ENCODE measurements at regions not wholly inside any gene's neighbourhood (a gene's known extent, or its start where the extent isn't known, plus 50 kb on each side); places are given as distances from the start of the nearest gene placed in this dataset.

DNA sequence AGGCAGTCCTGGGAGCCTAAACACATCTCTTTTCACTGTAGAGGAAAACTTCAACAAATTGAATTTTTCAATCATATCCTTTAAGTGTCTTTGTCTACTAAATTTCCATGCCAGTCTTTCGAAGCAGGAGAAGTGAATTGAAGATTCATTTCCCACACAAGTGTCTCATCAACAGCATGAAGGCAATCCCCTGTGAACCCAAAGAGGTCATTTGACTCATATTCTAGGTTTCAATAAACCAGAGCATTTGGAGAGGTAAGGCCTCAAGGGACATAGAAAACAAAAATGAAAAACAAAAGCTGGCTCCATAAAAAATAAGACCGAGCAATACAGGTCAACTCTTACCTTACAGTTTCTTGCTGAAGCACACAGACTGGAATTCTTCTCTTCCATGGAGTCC lies 94.1 kb upstream of the ATP1B1 start:
- H3K36me3 ChIP-seq = no peaks in the 10 kb centered on the region
- H3K4me3 ChIP-seq = no peak overlapping the region
- no peaks in the 10 kb centered on the region for H3K9me3 ChIP-seq
- no peaks in the 10 kb centered on the region for H3K4me1 ChIP-seq
- H3K27ac ChIP-seq = no peak overlapping the region
- no peak for DNase-seq
- TF ChIP-seq EP300 (IDR thresholded peaks at IDR 0.05; ENCODE audit: low read depth) = no peak
- TF ChIP-seq, protein P1, sequence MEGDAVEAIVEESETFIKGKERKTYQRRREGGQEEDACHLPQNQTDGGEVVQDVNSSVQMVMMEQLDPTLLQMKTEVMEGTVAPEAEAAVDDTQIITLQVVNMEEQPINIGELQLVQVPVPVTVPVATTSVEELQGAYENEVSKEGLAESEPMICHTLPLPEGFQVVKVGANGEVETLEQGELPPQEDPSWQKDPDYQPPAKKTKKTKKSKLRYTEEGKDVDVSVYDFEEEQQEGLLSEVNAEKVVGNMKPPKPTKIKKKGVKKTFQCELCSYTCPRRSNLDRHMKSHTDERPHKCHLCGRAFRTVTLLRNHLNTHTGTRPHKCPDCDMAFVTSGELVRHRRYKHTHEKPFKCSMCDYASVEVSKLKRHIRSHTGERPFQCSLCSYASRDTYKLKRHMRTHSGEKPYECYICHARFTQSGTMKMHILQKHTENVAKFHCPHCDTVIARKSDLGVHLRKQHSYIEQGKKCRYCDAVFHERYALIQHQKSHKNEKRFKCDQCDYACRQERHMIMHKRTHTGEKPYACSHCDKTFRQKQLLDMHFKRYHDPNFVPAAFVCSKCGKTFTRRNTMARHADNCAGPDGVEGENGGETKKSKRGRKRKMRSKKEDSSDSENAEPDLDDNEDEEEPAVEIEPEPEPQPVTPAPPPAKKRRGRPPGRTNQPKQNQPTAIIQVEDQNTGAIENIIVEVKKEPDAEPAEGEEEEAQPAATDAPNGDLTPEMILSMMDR (IDR thresholded peaks at IDR 0.05) = no peak
- no peak for TF ChIP-seq POLR2A (IDR thresholded peaks at IDR 0.05)
- no peak for TF ChIP-seq POLR2AphosphoS5 (IDR thresholded peaks at IDR 0.05)
- WGBS, 2 donors (ENCODE audit: low coverage in 1 of 2) = 84 to 90% methylated on average over 2 of the region's 2 CpGs
- intact Hi-C loops (cut with DNase I; ENCODE audit: low total_unique reads) = no loop called here
- no peaks in the 10 kb centered on the region for H3K27me3 ChIP-seq
- in situ Hi-C loops (cut with MboI; ENCODE audit: low pct_ligation_motif_present in 1 of 4, low pct_unique_long_range_greater_than_20kb in 1 of 4, low sequenced_read_pairs in 3 of 4) = no loop called here

DNA sequence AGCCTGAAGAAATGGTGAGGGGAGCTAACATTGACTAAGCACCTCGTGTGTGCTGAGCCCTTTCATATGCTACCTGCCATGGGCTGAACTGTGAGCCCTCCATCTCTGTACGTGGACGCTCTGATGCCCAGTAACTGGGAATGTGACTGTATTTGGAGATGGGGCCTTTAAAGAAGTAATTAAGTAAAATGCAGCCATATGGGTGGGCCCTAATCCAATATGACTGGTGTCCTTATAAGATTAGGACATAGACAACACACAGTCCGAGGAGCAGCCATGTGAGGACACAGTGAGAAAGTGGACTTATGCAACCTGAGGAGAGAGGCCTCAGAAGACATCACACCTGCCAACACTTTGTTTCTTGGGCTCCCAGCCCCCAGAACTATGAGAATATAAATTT lies 92.7 kb upstream of the ATP1B1 start:
- Histone ChIP-seq H3K27me3 (no peaks in the 10 kb centered on the region), H3K4me3 (no peak overlapping the region), H3K4me1 (peaks cover 0 to 11% (median 3%) of the 10 kb centered on the region in 4 donors), H3K9me3 (no peaks in the 10 kb centered on the region), H3K27ac (no peak overlapping the region), H3K36me3 (no peaks in the 10 kb centered on the region)
- TF ChIP-seq EP300 (IDR thresholded peaks at IDR 0.05; ENCODE audit: low read depth) = no peak
- no peak for TF ChIP-seq POLR2A (IDR thresholded peaks at IDR 0.05)
- no peak for DNase-seq
- 87 to 94% methylated on average over 3 to 4 of the region's 4 CpGs for WGBS, 2 donors (ENCODE audit: low coverage in 1 of 2)
- in situ Hi-C loops (cut with MboI; ENCODE audit: low pct_ligation_motif_present in 1 of 4, low pct_unique_long_range_greater_than_20kb in 1 of 4, low sequenced_read_pairs in 3 of 4) = no loop called here
- intact Hi-C loops (cut with DNase I; ENCODE audit: low total_unique reads) = no loop called here

DNA sequence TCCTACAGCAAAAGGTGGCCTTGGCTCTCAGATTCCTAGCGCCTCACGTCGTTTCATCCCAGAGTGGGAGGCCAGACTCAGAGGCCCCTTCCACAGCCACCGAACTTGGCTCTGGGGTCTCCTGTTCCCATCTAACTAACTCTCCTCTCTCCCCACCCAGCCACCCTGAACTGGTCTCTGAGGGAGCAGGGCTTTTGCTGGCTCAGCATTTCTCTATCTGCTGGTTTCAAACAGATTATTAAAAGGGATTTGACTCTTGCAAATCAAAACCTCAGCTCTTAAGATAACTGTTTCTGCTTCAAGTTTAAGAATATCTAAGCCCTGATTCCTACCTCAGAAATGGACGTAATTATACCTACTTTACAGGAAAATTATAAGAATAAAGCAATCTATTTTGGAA lies 91.0 kb upstream of the ATP1B1 start:
- Histone ChIP-seq H3K36me3 (no peaks in the 10 kb centered on the region), H3K9me3 (no peaks in the 10 kb centered on the region), H3K27ac (no peak overlapping the region), H3K4me3 (no peak overlapping the region), H3K27me3 (no peaks in the 10 kb centered on the region), H3K4me1 (peaks cover 0 to 20% (median 9%) of the 10 kb centered on the region in 4 donors)
- in situ Hi-C loops (cut with MboI; ENCODE audit: low pct_ligation_motif_present in 1 of 4, low pct_unique_long_range_greater_than_20kb in 1 of 4, low sequenced_read_pairs in 3 of 4) = no loop called here
- intact Hi-C loops (cut with DNase I; ENCODE audit: low total_unique reads) = no loop called here
- TF ChIP-seq EP300 (IDR thresholded peaks at IDR 0.05; ENCODE audit: low read depth) (no peak), POLR2AphosphoS5 (IDR thresholded peaks at IDR 0.05) (no peak), POLR2A (IDR thresholded peaks at IDR 0.05) (no peak)
- TF ChIP-seq, protein P1 (IDR thresholded peaks at IDR 0.05) = no peak
- WGBS, 2 donors (ENCODE audit: low coverage in 1 of 2) = 82 to 85% methylated on average over 1 to 5 of the region's 5 CpGs
- DNase-seq = no peak

DNA sequence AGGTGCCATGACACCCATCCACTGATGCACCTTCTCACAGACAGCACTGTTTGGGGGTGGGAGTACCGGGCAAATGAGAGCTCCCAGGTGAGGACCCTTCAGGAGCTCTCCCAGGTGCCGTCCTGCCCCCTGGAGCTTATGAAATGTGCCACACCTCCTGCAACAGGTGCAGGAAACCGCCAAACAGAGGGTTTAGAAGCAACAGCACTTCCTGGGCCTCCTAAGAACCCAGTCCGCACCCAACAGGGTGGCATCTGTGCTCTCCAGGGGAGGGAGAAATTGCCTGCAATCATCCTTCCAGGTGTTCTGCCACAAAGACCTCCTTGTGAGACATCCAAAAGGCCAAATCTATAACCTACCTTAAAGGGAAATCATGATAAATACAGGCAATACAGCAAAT lies 87.7 kb upstream of the ATP1B1 start:
- no peaks in the 10 kb centered on the region for H3K9me3 ChIP-seq
- DNase-seq = peak; percentile 50
- no peaks in the 10 kb centered on the region for H3K27me3 ChIP-seq
- no peak for TF ChIP-seq POLR2A (IDR thresholded peaks at IDR 0.05)
- TF ChIP-seq, protein P1 (IDR thresholded peaks at IDR 0.05) = peak in 1 of 5 experiments; percentile 20
- TF ChIP-seq POLR2AphosphoS5 (IDR thresholded peaks at IDR 0.05) = peak in 1 of 3 donors; percentile 26
- TF ChIP-seq EP300 (IDR thresholded peaks at IDR 0.05; ENCODE audit: low read depth) = no peak
- intact Hi-C loops (cut with DNase I; ENCODE audit: low total_unique reads) (no loop called here), in situ Hi-C loops (cut with MboI; ENCODE audit: low pct_ligation_motif_present in 1 of 4, low pct_unique_long_range_greater_than_20kb in 1 of 4, low sequenced_read_pairs in 3 of 4) (no loop called here)
- H3K27ac ChIP-seq = peak overlapping the region; percentile 8 to 63 (median 56)
- WGBS, 2 donors (ENCODE audit: low coverage in 1 of 2) = 63% methylated on average over 4 of the region's 4 CpGs; no CpG with 5 or more reads in 1 of the 2 donors
- no peaks in the 10 kb centered on the region for H3K36me3 ChIP-seq
- peaks cover 0 to 20% (median 9%) of the 10 kb centered on the region in 4 donors for H3K4me1 ChIP-seq
- H3K4me3 ChIP-seq = no peak overlapping the region

All from transverse colon (tissue), 4 donors.